ENCODE measurements at regions not wholly inside any gene's neighbourhood (a gene's known extent, or its start where the extent isn't known, plus 50 kb on each side); places are given as distances from the start of the nearest gene placed in this dataset.

GRCh38 chr4:124433044-124433443 lies 279.5 kb downstream of the ANKRD50 start:
- no peak overlapping the region; the same call in 1 of the 2 replicates for H3K27ac ChIP-seq
- TF ChIP-seq, protein P1, sequence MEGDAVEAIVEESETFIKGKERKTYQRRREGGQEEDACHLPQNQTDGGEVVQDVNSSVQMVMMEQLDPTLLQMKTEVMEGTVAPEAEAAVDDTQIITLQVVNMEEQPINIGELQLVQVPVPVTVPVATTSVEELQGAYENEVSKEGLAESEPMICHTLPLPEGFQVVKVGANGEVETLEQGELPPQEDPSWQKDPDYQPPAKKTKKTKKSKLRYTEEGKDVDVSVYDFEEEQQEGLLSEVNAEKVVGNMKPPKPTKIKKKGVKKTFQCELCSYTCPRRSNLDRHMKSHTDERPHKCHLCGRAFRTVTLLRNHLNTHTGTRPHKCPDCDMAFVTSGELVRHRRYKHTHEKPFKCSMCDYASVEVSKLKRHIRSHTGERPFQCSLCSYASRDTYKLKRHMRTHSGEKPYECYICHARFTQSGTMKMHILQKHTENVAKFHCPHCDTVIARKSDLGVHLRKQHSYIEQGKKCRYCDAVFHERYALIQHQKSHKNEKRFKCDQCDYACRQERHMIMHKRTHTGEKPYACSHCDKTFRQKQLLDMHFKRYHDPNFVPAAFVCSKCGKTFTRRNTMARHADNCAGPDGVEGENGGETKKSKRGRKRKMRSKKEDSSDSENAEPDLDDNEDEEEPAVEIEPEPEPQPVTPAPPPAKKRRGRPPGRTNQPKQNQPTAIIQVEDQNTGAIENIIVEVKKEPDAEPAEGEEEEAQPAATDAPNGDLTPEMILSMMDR (IDR thresholded peaks at IDR 0.05), result no peak
- TF ChIP-seq ZFX (IDR thresholded peaks at IDR 0.05; ENCODE audit: borderline replicate concordance), result no peak

GRCh38 chr4:124433500-124433899 lies 279.0 kb downstream of the ANKRD50 start:
- TF ChIP-seq, protein P1 (IDR thresholded peaks at IDR 0.05), result no peak
- TF ChIP-seq ZFX (IDR thresholded peaks at IDR 0.05; ENCODE audit: borderline replicate concordance), result no peak
- no peak overlapping the region; the same call in 1 of the 2 replicates for H3K27ac ChIP-seq

GRCh38 chr4:124435274-124435950 lies 277.1 kb downstream of the ANKRD50 start:
- TF ChIP-seq, protein P1 (IDR thresholded peaks at IDR 0.05), result no peak
- no peak for TF ChIP-seq ZFX (IDR thresholded peaks at IDR 0.05; ENCODE audit: borderline replicate concordance)
- no peak overlapping the region for H3K27ac ChIP-seq

DNA sequence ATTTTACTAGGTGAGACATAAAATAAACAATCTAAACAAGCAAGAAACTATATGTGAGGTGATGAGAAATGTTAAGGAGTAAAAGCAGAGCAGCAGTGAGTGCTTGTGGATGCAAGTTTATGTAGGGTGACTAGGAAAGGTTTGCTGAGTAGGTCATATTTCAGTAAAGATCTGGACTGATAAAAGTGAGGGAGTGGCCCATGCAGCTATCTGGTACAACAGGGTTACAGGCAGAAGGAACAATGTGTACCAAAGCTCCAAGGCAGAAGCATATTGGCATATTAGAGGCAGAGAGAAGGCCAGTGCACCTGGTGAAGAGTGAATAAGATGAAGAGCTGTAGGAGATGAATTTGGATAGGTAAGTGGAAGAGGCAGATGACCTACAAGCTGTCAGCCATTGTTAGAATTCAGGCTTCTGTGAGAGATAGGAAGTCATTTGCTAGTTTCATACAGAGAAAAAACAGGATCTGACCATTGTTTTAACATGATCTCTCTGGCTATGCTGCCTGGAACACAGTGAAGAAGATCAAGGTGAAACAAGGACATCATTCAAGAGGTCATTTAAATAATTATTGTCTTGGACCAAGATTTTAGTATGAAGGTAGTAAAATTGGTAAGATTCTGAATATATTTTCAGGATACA lies 274.6 kb downstream of the ANKRD50 start:
- peak overlapping the region; percentile 46 for H3K27ac ChIP-seq
- TF ChIP-seq, protein P1 (IDR thresholded peaks at IDR 0.05), result no peak
- TF ChIP-seq ZFX (IDR thresholded peaks at IDR 0.05; ENCODE audit: borderline replicate concordance), result no peak

- no peak overlapping the region for H3K27ac ChIP-seq
- no peak for TF ChIP-seq ZFX (IDR thresholded peaks at IDR 0.05; ENCODE audit: borderline replicate concordance)
- TF ChIP-seq, protein P1 (IDR thresholded peaks at IDR 0.05), result no peak
Observed at GRCh38 chr4:124445071-124445470, 267.5 kb downstream of the ANKRD50 start.

- TF ChIP-seq, protein P1 (IDR thresholded peaks at IDR 0.05), result no peak
- TF ChIP-seq ZFX (IDR thresholded peaks at IDR 0.05; ENCODE audit: borderline replicate concordance), result no peak
- no peak overlapping the region for H3K27ac ChIP-seq
Observed at GRCh38 chr4:124449881-124450280, 262.7 kb downstream of the ANKRD50 start.

DNA sequence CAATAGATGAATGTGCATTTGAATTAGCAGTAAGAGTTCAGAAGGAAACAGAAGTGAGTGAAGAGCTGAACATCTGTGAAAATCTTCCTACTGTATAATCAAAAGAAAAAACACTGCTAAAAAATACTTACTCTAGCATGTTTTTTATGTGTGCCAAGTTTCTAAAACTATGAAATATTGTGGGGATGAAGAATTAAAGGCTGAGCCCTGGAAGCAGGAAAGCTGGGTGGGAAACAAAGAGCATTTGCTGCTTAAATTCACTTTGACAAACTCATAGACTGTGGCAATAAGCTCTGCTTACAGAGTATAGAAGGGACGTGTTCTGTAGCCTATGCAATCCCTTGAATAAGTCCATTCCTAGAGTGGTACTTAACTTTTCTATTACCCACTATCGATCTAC lies 261.7 kb downstream of the ANKRD50 start:
- no peak overlapping the region for H3K27ac ChIP-seq
- TF ChIP-seq ZFX (IDR thresholded peaks at IDR 0.05; ENCODE audit: borderline replicate concordance), result no peak
- TF ChIP-seq, protein P1 (IDR thresholded peaks at IDR 0.05), result no peak

Data from 22Rv1 (cell line).